ENCODE measurements at regions not wholly inside any gene's neighbourhood (a gene's known extent, or its start where the extent isn't known, plus 50 kb on each side); places are given as distances from the start of the nearest gene placed in this dataset.

GRCh38 chr15:70494517-70494851 lies 268.9 kb downstream of the UACA start:
- Histone ChIP-seq H3K36me3 (no peaks in the 10 kb centered on the region), H3K9me3 (no peaks in the 10 kb centered on the region), H3K4me3 (no peak overlapping the region), H3K27ac (no peak overlapping the region), H3K4me1 (no peaks in the 10 kb centered on the region), H3K27me3 (no peaks in the 10 kb centered on the region)
- TF ChIP-seq CTCF (IDR thresholded peaks at IDR 0.05) (no peak), POLR2A (IDR thresholded peaks at IDR 0.05) (no peak), POLR2AphosphoS5 (IDR thresholded peaks at IDR 0.05) (no peak)
- intact Hi-C loops (cut with DNase I; ENCODE audit: low total_unique reads), result no loop called here
- no peak for DNase-seq (ENCODE audit: low spot score in 2 of 2)

- Histone ChIP-seq H3K36me3 (no peaks in the 10 kb centered on the region), H3K9me3 (no peaks in the 10 kb centered on the region), H3K27me3 (no peaks in the 10 kb centered on the region), H3K4me1 (no peaks in the 10 kb centered on the region), H3K4me3 (no peak overlapping the region), H3K27ac (no peak overlapping the region)
- DNase-seq (ENCODE audit: low spot score in 2 of 2), result no peak
- TF ChIP-seq CTCF (IDR thresholded peaks at IDR 0.05) (no peak), POLR2A (IDR thresholded peaks at IDR 0.05) (no peak), POLR2AphosphoS5 (IDR thresholded peaks at IDR 0.05) (no peak)
- intact Hi-C loops (cut with DNase I; ENCODE audit: low total_unique reads), result no loop called here
Measured at GRCh38 chr15:70493787-70494516, 269.4 kb downstream of the UACA start.

- no peak for TF ChIP-seq POLR2A (IDR thresholded peaks at IDR 0.05)
- TF ChIP-seq CTCF (IDR thresholded peaks at IDR 0.05), result no peak
- TF ChIP-seq POLR2AphosphoS5 (IDR thresholded peaks at IDR 0.05), result no peak
Measured at GRCh38 chr15:70493376-70493775, 270.0 kb downstream of the UACA start.

GRCh38 chr15:70492240-70493177 lies 270.8 kb downstream of the UACA start:
- no peaks in the 10 kb centered on the region for H3K4me1 ChIP-seq
- no peaks in the 10 kb centered on the region for H3K9me3 ChIP-seq
- no peaks in the 10 kb centered on the region for H3K27me3 ChIP-seq

More at GRCh38 chr15:70493376-70493775, 270.0 kb downstream of the UACA start:
- no peaks in the 10 kb centered on the region for H3K4me1 ChIP-seq
- peak overlapping the region in 1 of 2 donors; percentile 61 for H3K27ac ChIP-seq
- no peaks in the 10 kb centered on the region for H3K36me3 ChIP-seq
- intact Hi-C loops (cut with DNase I; ENCODE audit: low total_unique reads), result no loop called here
- no peaks in the 10 kb centered on the region for H3K27me3 ChIP-seq
- H3K4me3 ChIP-seq, result no peak overlapping the region
- H3K9me3 ChIP-seq, result no peaks in the 10 kb centered on the region
- no peak for DNase-seq (ENCODE audit: low spot score in 2 of 2)

More at GRCh38 chr15:70492240-70493177, 270.8 kb downstream of the UACA start:
- TF ChIP-seq POLR2AphosphoS5 (IDR thresholded peaks at IDR 0.05) (no peak), POLR2A (IDR thresholded peaks at IDR 0.05) (no peak), CTCF (IDR thresholded peaks at IDR 0.05) (peak in 1 of 3 donors; percentile 30)
- H3K27ac ChIP-seq, result peak overlapping the region; percentile 33 to 61
- peak overlapping the region in 1 of 3 donors; percentile 33 for H3K4me3 ChIP-seq
- peak in 1 of 2 donors; percentile 50 for DNase-seq (ENCODE audit: low spot score in 2 of 2)
- no peaks in the 10 kb centered on the region for H3K36me3 ChIP-seq
- intact Hi-C loops (cut with DNase I; ENCODE audit: low total_unique reads), result no loop called here
